ENCODE measurements at regions not wholly inside any gene's neighbourhood (a gene's known extent, or its start where the extent isn't known, plus 50 kb on each side); places are given as distances from the start of the nearest gene placed in this dataset.

GRCh38 chr4:3706111-3706511 is 60.1 kb upstream of the ADRA2C start:
- TF ChIP-seq POLR2A (IDR thresholded peaks at IDR 0.05; ENCODE audit: extremely low read depth, insufficient read length) (no peak), MYC (IDR thresholded peaks at IDR 0.05; ENCODE audit: low read depth, low read length) (no peak), CTCF (IDR thresholded peaks at IDR 0.05; ENCODE audit: low read depth, low read length) (no peak), MAX (IDR thresholded peaks at IDR 0.05; ENCODE audit: low read depth, low read length) (no peak)
- DNase-seq (ENCODE audit: low read depth) = no peak
- H3K4me3 ChIP-seq (ENCODE audit: low read depth, low read length) = no peak overlapping the region

GRCh38 chr4:3705236-3705987 is 60.8 kb upstream of the ADRA2C start:
- TF ChIP-seq MYC (IDR thresholded peaks at IDR 0.05; ENCODE audit: low read depth, low read length) (no peak), MAX (IDR thresholded peaks at IDR 0.05; ENCODE audit: low read depth, low read length) (no peak), CTCF (IDR thresholded peaks at IDR 0.05; ENCODE audit: low read depth, low read length) (no peak), POLR2A (IDR thresholded peaks at IDR 0.05; ENCODE audit: extremely low read depth, insufficient read length) (no peak)
- no peak overlapping the region for H3K4me3 ChIP-seq (ENCODE audit: low read depth, low read length)
- DNase-seq (ENCODE audit: low read depth) = no peak

GRCh38 chr4:3704669-3705068 is 61.5 kb upstream of the ADRA2C start:
- TF ChIP-seq POLR2A (IDR thresholded peaks at IDR 0.05; ENCODE audit: extremely low read depth, insufficient read length) (no peak), MYC (IDR thresholded peaks at IDR 0.05; ENCODE audit: low read depth, low read length) (no peak), CTCF (IDR thresholded peaks at IDR 0.05; ENCODE audit: low read depth, low read length) (no peak), MAX (IDR thresholded peaks at IDR 0.05; ENCODE audit: low read depth, low read length) (no peak)
- no peak for DNase-seq (ENCODE audit: low read depth)
- H3K4me3 ChIP-seq (ENCODE audit: low read depth, low read length) = no peak overlapping the region

GRCh38 chr4:3703677-3704521 is 62.3 kb upstream of the ADRA2C start:
- no peak for DNase-seq (ENCODE audit: low read depth)
- TF ChIP-seq CTCF (IDR thresholded peaks at IDR 0.05; ENCODE audit: low read depth, low read length) (no peak), POLR2A (IDR thresholded peaks at IDR 0.05; ENCODE audit: extremely low read depth, insufficient read length) (no peak), MYC (IDR thresholded peaks at IDR 0.05; ENCODE audit: low read depth, low read length) (no peak), MAX (IDR thresholded peaks at IDR 0.05; ENCODE audit: low read depth, low read length) (no peak)
- no peak overlapping the region for H3K4me3 ChIP-seq (ENCODE audit: low read depth, low read length)

GRCh38 chr4:3703343-3703676 is 62.9 kb upstream of the ADRA2C start:
- TF ChIP-seq MYC (IDR thresholded peaks at IDR 0.05; ENCODE audit: low read depth, low read length) (no peak), POLR2A (IDR thresholded peaks at IDR 0.05; ENCODE audit: extremely low read depth, insufficient read length) (no peak), MAX (IDR thresholded peaks at IDR 0.05; ENCODE audit: low read depth, low read length) (no peak), CTCF (IDR thresholded peaks at IDR 0.05; ENCODE audit: low read depth, low read length) (no peak)
- H3K4me3 ChIP-seq (ENCODE audit: low read depth, low read length) = no peak overlapping the region
- no peak for DNase-seq (ENCODE audit: low read depth)
